GM04504 (cell line): ENCODE measurements at regions not wholly inside any gene's neighbourhood (a gene's known extent, or its start where the extent isn't known, plus 50 kb on each side); places are given as distances from the start of the nearest gene placed in this dataset.

ENCODE experiments used
- DNase-seq: peaks from one replicate; pipeline ENCODE4 v3.0.0-alpha.2; 2012; ENCODE audit warnings: low read depth

- DNase-seq = no peak
These were observed 170.3 kb upstream of the MITF start for GRCh38 chr3:69568951-69569350.

GRCh38 chr3:69568458-69568857 lies 170.8 kb upstream of the MITF start:
- DNase-seq = no peak

DNA sequence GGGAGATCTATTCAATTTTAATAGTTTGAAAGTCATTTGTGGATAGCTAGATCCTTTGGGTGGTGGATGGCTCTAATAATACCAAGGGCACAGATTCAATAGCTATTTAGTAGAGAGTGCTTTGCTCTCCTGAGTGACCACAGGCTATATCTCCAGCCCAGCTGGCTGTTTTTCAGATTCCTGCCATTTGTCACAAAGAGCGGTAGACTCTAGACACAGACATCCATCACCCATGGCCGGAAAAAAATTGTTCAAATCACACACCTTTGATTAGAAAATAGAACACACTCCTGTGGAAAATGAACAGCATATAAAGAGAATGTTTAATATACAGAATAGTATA lies 171.6 kb upstream of the MITF start:
- DNase-seq = no peak

DNA sequence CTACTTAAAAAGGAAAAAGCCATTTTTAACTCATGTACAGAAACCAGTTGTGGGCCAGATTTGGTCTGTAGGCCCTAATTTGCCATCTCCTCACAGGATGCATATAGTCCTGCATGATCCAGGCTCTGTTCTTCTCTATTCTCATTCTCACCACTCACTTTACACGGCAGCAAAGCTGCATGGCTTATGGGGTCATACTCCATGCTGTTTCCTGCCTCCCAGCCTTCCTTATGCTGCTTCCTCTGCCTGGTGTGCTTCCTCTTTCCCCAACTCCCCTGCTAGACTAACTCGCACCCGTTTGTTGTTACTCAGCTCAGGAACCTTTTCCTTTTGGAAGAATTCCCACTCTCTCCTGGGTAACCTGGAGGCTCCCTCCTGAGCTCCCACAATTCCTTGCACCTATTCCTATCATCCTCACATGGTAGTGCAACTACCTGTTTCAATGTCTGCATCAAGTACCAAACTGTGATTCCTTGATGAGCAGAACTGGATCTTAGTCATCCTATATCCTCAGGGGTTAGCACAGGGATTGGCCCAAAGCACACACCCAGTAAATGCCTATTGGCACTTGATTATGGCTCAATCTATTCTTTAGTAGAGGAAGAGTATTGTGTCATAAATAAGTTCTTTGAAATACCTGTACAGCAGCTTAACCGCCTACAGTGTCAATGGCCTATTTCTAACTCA lies 172.1 kb upstream of the MITF start:
- no peak for DNase-seq

DNA sequence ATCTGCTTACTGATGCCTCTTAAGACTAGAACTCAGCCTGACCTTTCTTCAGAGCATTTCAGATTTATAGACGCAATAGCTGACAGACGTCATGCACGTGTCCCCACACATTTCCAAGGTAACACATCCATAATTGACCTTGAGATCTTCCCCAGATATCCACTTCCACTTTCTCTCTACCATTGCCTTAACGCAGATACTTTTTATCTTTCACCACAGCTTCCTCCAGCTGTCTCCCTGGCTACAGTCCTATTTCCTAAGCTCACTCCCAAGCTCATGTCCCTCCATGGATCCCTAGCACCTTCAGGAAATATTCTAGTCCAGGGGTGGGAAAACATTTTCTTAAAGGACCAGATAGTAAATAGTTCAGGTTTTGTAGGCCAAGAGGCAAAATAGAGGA lies 173.0 kb upstream of the MITF start:
- DNase-seq = no peak

DNA sequence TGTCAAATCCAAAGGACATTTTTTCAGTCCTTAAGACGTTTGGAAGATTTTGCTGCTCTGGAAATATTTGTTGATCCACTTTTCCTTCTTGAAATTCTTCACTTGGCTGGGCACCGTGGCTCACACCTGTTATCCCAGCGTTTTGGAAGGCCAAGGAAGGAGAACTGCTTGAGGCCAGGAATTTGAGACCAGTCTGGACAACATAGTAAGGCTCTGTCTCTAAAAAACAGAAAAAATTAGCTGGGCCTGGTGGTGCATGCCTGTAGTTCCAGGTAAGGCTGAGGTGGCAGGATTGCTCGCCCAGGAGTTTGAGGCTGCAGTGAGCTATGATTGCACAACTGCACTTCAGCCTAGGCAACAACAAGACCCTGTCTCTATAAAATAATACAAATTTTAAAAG lies 173.9 kb upstream of the MITF start:
- no peak for DNase-seq

GRCh38 chr3:69563981-69564380 lies 175.3 kb upstream of the MITF start:
- no peak for DNase-seq

- no peak for DNase-seq
These were observed 176.1 kb upstream of the MITF start for GRCh38 chr3:69563151-69563550.

- DNase-seq = no peak
These were observed 176.1 kb upstream of the FRMD4B start for GRCh38 chr3:69562020-69562419.

DNA sequence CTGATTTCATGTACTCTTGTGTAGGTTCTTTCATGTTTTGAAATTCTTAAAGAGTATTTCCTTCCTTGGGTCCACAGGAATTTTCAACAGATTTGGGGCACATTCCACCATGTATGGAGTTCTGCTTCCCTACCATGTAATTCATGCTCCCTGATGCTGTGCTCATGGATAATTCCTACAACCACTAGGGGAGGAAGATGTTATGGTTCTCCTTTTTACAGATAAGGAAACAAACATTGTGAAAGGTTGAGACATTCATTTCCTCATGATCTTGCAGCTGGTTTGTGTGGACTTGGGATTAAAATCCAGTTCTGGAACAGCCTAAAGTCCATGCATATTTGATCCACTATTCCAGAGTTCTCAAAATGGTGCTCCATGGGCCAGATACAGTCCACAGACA lies 174.9 kb upstream of the FRMD4B start:
- no peak for DNase-seq

- no peak for DNase-seq
These were observed 174.2 kb upstream of the FRMD4B start for GRCh38 chr3:69560116-69560515.

DNA sequence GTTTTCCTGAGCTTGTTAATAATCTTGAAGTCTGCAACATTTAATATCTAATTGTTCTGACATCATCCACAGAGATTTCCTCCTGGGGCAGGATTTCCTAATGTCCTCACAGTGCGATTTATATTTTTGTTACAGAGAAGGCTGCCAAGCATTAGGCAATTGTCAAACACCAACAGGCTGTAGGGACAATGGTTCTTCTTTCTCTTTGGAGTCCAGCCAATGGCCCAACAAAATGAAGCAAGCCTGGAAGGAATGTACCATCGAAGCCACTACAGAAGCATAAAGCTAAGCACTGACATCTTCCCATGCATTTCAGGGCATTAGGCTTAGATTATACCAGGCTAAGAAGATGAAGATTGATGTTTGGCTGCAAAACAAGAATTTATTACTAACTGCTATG lies 173.0 kb upstream of the FRMD4B start:
- DNase-seq = no peak

- no peak for DNase-seq
These were observed 168.7 kb upstream of the FRMD4B start for GRCh38 chr3:69554576-69554975.

DNA sequence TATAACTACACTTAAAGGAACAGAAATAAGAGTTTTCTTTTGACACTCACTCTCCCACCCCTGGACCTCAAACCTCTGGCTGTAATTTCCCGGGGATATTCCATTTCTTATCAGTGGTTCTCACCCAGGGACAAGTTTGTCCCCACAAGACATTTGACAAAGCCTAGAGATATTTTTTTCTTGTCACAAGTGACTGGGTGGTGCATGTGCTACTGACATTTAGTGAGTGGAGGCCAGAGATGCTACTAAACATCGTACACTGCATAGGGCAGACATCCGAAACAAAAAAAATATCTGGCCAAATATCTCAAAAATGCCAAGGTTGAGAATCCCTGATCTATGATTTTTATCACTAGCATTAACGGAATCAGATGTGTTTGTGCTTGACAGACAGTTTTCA lies 168.0 kb upstream of the FRMD4B start:
- no peak for DNase-seq

DNA sequence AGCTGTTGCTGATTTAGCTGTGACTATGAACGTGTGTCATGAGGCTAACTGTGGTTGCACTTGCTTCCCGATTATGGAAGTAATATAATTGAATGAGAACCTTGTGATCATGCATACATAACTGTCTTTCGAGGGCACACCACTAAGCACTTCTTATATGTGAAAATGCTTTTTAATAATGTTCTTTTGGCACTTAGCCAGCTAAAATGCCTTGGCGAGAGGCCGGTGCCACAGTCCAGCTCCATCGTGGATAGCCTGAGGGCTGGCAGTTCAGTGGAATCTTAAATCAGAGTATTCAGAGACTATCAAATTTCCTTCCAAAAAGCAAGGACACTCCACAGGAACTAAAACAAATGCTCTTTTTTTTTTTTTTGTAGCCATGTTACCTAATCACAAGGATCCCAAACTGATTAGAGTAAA lies 161.6 kb upstream of the FRMD4B start:
- DNase-seq = no peak

DNA sequence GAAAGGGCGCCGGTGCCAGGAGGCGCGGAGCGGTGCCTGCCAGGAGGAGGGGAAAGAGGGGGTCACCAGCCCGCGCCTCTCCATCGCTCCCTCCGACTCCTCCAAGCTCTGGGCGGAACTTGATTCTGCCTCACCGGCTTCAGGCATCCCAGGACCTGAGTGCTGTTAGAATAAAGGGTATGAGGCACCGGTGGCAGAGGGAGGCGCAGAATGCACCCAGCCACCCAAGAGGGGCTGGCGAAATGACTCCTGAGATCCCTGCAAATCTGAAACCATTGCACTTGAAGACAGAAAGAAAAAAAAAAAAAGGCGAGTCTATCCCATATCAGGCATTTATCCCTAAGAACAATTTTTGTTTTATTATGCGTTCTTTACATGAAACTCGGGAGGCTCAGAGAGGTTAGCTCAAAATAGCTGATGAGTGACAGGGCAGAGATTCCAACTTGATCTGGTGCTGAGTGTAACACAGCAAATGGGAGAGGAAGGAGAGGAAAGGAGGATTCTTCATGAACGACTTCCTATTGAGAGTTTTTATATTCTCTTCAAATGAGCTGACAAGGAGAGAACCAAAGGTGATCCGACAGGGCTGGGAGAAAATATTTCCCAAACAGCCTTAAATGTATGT lies 157.0 kb upstream of the FRMD4B start:
- no peak for DNase-seq

GRCh38 chr3:69542089-69542804 lies 156.4 kb upstream of the FRMD4B start:
- DNase-seq = no peak

- no peak for DNase-seq
These were observed 155.8 kb upstream of the FRMD4B start for GRCh38 chr3:69541711-69542088.

DNA sequence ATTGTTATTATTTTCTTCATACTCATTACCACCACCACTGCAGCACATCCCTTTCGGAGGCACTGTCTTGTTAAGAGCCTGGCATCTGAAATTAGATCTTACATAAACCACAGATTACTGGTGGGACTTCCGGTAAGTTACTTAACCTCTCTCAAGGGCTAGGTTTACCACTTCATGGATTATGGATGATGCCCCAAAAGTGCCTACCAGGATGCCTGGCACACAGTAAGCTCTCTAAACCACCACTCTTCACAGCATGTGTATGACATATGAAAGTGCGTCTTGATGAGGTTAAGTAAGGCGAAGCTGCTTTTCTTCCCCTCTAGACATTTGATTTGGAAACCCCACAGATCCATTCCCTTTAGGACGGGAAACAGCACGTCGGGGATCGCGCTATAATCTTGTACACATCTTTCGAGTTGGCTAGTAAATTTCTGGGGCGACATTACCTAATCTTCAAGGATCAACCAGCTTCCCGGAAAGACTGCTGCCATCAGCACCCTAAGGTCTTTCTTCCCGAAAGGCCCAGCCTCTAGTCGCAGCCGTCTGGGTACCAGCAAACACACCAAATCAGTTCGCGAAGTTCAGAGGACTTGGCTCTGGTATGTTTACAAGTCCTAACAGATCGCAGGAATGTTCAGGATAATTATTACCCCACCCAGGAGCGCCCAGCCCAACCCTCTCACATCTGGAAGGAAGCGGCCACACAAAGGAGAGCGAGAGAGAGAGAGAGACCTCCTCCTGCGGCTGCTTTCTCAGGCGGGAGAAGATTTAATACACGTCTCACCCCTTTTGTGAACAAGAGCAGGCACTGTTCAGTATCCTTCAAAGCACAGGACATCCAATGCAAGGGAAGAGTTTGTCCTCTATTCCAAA lies 155.1 kb upstream of the FRMD4B start:
- DNase-seq = no peak

DNA sequence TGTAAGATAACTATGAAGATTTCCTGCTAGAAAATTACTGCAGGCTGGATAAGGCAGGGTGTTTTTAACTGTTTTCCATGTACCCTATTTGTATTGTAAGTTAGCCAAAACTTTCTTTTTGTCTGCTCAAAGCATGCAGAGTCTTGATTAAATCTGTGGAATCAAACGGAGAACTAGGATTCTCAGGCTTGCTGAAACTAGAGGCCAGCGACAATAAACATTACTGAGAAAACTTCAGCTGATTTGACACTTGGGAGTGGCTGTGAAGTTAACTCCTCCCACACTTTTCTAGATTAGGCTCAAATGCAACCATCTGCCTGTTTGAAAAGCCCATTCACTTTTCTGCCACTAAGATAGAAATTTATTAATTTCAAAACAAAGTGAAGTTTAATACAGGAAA lies 153.2 kb upstream of the FRMD4B start:
- DNase-seq = no peak

- DNase-seq = no peak
These were observed 152.4 kb upstream of the FRMD4B start for GRCh38 chr3:69538281-69538680.

- DNase-seq = no peak
These were observed 150.6 kb upstream of the FRMD4B start for GRCh38 chr3:69536306-69537020.
